T1000 (cell line): ENCODE measurements at regions not wholly inside any gene's neighbourhood (a gene's known extent, or its start where the extent isn't known, plus 50 kb on each side); places are given as distances from the start of the nearest gene placed in this dataset.
"Not testable (repeated sequence)": the region's sequence is repeated elsewhere in the genome, so short reads cannot be mapped to it uniquely, and the experiment has no call there.

Source experiments
- DNase-seq: peaks from one replicate; lab custom pipeline; 2025; ENCODE audit warnings: mixed read lengths; lab: John Stamatoyannopoulos, UW

GRCh38 chr5:123717139-123717538 is 205.2 kb downstream of the CSNK1G3 start:
- DNase-seq: no peak

DNA sequence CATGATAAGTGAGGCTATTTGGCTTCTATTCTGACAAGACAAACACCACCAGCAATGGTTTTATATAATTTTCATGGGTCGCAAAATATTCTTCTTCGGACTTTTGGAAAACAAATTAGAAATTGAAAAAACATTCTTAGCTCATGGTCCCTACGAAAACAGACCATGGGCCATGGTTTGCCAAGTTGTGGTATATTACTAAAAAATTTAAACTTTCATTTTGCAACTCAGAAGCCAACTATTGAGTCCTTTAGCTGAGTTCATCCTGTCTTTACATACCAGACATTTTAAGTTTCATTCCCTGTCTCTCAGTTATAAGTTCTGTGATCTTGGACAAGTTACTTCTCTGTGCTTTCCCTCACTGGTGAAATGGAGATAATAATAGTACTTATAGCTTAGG is 198.1 kb downstream of the CSNK1G3 start:
- DNase-seq: no peak

DNA sequence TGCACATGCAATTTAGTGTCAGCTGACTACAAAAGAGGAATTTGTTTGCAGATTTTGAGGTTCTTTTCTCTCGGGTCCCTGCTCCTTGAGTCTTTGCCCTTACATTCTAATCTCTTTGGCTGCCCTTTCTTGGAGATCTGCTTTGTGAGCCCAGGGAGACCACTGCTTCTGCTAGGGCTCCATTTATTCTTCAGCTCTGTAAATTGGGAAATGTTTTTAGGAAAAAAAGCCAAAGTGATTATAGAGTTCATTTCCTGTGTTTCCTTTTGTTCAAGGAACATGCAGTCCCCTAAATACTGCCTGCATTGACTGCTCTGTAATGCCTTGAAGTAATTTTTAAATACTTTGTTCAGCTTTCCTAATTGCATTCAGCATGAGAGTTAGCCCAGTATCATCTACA is 197.4 kb downstream of the CSNK1G3 start:
- DNase-seq: no peak

DNA sequence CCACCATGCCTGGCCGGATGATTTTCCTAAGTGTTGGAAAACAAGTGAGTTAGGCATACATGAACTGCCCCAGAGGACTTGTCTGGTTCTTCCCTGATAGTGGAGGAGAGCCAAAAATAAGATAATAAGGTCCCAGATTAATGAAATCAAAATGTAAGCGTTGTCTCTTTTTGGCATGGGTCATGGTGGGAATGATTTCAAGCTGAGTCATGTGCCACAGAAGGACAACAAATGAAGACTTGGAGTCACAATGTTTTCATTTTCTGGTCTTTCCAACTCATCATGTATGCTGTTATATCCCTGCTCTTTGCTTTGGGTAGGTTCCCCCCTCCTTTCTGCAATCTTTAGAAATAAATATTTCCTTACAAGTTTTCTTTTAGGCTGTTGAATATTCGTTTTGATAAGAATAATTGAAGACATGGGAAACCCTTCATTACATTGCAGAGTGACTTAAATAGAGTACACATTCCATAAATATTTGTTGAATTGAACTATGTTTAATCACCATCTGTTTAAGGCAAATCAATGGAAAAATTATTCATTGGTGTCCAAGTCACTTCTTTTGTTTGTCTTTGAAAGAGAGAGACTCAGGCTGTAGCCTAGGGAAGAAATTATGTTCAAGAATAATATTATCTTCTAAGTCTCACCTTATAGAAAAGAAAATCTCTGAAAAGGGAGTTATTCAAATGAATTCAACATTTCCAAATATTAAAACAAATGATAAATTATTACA is 196.3 kb downstream of the CSNK1G3 start:
- DNase-seq: peak; percentile 32

GRCh38 chr5:123706531-123706930 is 194.6 kb downstream of the CSNK1G3 start:
- no peak for DNase-seq

GRCh38 chr5:123705741-123706140 is 193.8 kb downstream of the CSNK1G3 start:
- DNase-seq: no peak

DNA sequence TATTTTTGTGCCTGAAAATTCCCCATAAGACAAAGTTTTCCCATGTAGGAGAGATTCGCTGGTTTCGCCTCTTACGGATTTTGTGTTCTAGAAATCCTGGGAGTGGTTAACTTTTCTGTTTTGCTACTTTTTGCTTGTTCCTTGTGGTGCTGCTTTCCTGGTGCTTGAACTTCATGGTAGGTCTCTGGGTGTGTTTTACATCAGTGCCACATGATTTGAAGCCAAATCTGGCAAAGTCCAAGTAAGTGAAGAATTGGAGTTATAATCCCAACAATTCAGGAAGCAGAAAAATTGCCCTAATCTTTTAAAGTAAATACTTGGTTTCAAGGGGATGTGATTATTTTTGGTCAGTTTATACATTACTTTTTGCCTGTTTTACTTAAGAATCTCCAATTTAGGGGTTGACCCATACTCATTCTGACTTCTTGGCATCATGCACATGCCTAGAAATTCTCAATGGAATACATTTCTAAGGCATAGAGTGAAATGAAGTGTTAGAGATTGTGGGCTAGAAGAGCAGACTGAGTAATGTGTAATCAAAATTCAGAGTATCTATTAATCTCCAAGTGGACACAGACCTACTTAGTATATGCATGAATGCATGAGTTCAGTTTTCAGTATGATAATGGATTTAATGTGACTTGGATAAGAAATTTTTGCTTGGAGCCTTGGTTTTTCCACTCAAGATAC is 189.7 kb downstream of the CSNK1G3 start:
- DNase-seq: no peak

DNA sequence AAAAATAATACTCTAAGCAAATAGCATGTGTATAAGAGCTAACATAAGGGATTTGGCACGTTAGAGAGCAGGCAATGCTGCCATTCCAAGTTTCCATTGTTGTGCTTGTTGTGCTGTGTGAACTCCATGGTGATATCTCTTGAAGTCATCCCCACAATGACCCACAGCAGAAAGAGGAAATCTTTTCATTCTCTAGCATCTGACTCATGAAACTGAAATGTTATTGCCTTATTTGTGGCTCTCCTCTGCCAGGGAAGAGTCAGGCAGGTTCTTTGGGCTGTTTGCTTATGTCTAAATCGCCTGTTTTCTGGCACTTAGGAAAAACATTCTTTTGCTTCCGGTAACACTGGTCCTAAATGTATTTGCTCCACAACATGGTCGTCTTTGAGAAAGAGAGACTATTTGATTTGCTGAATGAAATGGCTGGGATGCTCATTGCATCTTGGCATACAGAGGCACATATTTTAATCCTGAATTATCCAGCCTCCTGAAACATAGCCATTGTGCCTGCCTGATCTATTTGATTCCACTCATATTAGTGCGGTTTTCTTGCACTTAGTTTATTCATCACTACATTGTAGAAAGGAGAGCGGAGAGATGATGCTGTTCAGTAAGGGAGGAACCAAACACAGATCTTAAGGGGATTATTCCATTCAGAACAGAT is 188.8 kb downstream of the CSNK1G3 start:
- DNase-seq: peak; percentile 27

DNA sequence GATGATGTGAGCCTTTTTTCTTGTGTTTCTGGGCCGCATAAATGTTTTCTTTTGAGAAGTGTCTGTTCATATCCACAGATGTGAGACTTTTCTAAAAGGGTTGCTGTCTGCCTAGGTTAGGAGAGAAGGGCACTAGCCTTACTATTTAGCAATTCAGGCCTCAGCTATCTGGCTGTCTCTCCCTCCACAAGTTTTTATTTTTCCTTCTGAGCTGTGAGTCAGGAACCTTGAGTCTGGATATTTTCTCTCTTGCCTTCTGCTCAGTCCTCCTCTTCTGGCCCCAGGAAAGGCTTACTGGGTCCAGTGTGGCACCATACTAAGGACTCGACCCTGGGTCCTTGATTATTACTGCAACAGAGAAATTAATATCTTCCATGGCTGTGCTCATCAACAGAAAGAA is 187.6 kb downstream of the CSNK1G3 start:
- DNase-seq: no peak

DNA sequence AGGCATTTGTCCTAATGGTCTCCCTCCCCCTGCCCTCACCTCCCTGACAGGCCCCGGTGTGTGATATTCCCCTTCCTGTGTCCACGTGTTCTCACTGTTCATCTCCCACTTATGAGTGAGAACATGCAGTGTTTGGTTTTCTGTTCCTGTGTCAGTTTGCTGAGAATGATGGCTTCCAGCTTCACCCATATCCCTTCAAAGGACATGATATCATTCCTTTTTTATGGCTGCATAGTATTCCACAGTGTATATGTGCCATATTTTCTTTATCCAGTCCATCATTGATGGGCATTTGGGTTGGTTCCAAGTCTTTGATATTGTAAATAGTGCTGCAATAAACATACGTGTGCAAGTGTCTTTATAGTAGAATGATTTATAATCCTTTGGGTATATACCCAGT is 187.0 kb downstream of the CSNK1G3 start:
- DNase-seq: not testable (repeated sequence)

DNA sequence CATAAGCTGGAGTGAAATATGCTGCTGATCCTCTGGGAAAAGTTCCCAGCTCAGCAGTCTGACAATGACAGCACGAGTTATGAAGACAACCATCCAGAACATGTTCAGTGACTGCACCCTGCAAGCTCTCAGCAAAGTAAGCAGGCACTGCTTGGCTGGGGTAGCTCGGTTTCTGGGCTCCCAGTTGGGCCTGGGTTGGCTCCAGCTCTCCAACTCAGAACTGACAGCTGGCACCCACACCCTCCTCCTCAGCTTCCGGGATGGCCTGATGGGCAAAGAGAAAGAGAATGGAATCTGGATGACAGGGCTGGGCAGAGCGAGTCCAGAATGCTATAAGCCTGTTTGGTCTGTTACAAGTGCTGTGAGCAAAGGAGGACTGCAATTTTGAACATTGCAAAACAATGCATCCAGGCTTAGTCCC is 185.0 kb downstream of the CSNK1G3 start:
- DNase-seq: no peak

DNA sequence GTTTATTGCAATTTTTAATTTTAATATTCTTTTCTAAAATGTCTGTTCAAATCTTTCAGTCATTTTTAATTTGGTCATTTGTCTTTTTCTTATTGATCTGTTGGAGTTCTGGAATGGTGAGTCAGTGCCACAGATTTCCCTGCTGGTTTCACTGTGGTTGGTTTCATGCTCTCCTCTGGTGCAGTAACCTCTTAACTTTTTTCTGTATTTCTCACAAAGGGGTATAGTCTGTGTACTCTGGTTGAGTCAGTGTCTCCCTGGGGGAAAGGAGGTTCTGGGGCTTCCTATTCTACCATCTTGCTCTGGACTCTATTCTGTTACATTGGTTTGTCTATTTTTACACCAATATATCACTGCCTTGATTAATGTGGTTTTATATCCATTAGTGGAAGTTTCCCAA is 178.8 kb downstream of the CSNK1G3 start:
- no peak for DNase-seq

GRCh38 chr5:123681061-123681460 is 169.1 kb downstream of the CSNK1G3 start:
- no peak for DNase-seq

DNA sequence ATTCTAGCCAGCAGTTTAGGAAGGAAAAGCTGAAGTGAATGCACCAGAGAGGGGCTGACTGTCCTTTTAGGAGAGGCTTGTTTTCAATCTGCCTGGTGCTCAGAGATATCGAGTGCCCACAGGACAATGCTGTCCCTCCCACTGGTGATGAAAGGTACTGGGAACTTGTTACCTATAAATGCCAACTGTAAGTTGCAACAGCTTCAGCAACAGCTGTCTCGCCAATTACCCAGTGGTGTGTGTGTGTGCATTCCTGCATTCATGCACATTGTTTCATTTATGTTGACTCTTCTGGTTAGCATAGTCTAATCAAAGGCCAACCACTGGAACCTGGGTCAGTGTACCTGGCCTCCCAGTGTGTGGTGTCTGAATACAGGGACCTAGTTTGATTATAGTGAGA is 161.1 kb downstream of the CSNK1G3 start:
- no peak for DNase-seq

- no peak for DNase-seq
Measured at GRCh38 chr5:123671711-123672456, 159.9 kb downstream of the CSNK1G3 start.

DNA sequence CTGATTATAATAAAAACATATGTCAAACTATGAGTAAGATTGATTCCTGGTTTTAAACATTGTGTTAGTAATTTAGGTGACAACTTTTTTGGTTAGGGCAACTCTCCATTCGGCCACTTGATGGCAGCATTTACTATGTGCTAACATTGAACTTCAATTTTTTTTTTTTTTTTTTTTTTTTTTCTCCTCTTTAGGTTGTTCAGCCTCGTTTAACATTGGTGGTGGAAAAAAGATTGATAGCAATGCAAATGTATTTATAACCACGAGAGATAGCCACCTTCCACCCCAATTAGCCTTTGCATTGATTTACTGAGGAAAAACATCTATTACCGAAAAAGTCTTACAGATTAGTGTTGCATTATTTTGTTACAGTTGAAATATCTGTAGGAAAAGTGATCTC is 159.1 kb downstream of the CSNK1G3 start:
- no peak for DNase-seq
